Suprapubic skin (tissue), 4 donors: ENCODE measurements at regions not wholly inside any gene's neighbourhood (a gene's known extent, or its start where the extent isn't known, plus 50 kb on each side); places are given as distances from the start of the nearest gene placed in this dataset.

Experiments
- DNase-seq, 2 donors: peaks; one replicate each; pipeline ENCODE4 v3.0.0-alpha.2; 2019; ENCODE audit warnings: low spot score in 2 of 2
- H3K27ac ChIP-seq: fragments of 200-600 bp; sonication (generic); one replicate; pipeline ENCODE4 v1.5.1; 2019
- H3K27me3 ChIP-seq: fragments of 200-600 bp; sonication (generic); one replicate; pipeline ENCODE4 v1.5.1; 2019
- H3K36me3 ChIP-seq: fragments of 200-600 bp; sonication (generic); one replicate; pipeline ENCODE4 v1.5.1; 2019
- H3K4me1 ChIP-seq: fragments of 200-600 bp; sonication (generic); one replicate; pipeline ENCODE4 v1.5.1; 2019
- H3K4me3 ChIP-seq: fragments of 200-600 bp; sonication (generic); one replicate; pipeline ENCODE4 v1.5.1; 2019; ENCODE audit warnings: mild to moderate bottlenecking
- H3K9me3 ChIP-seq: fragments of 200-600 bp; sonication (generic); one replicate; pipeline ENCODE4 v1.5.1; 2019
- EP300 ChIP-seq: sonication (generic); formaldehyde crosslinking; IDR thresholded peaks from one replicate; pipeline ENCODE4 v1.6.1; 2017; ENCODE audit warnings: antibody characterized with exemption
- POLR2A ChIP-seq, 2 donors: fragments of 450-650 bp; IDR thresholded peaks; one replicate each; pipeline ENCODE4 v1.6.1; 2017; ENCODE audit warnings: antibody characterized with exemption in 2 of 2, mild to moderate bottlenecking in 2 of 2, moderate library complexity in 2 of 2
- POLR2AphosphoS5 ChIP-seq, 3 donors: sonication (generic); formaldehyde crosslinking; IDR thresholded peaks; one replicate each; pipeline ENCODE4 v1.6.1; 2017; ENCODE audit warnings: antibody characterized with exemption in 3 of 3
- WGBS: methylation state at CpG from one replicate; pipeline ENCODE4 v1.1.5; 2018; 5-methylcytosine and 5-hydroxymethylcytosine counted together
- TF ChIP-seq, protein P1 (sequence below), 2 donors: fragments of 200-600 bp in 1 of 2; fragments of 450-650 bp in 1 of 2; sonication (generic) in 1 of 2; IDR thresholded peaks; one replicate each; pipeline ENCODE4 v1.5.1; 2016 to 2019; ENCODE audit warnings: antibody characterized with exemption in 2 of 2, mild to moderate bottlenecking in 1 of 2, moderate library complexity in 1 of 2

DNA sequence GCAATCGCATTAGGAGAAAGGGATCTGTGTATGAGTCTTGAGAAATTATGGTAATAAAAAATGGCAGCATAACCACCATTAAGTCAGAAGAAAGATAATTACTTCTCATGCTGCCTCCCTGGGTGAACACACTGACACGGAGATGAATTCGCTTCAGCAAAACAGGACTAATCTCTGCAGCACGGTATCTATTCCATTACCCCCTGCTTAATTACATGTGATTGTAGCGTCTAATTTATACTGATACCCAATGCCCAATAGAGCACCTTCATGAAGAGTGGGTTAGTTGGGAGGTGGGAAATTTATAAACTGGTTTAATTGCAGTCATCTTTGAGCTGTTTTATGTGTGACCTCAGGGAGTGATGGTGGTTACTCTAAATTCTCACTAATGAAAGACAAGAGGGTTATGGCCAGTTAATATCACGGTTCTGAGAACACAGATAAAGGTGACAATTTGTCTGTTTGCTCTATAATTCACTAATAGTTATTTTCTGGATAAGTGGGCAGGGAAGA lies 476.2 kb upstream of the SULF2 start:
- H3K4me3 ChIP-seq = no peak overlapping the region
- no peak overlapping the region for H3K27ac ChIP-seq
- WGBS = 91% methylated on average over 6 of the region's 6 CpGs
- DNase-seq = no peak
- H3K36me3 ChIP-seq = no peaks in the 10 kb centered on the region
- no peaks in the 10 kb centered on the region for H3K4me1 ChIP-seq
- peaks cover 22% of the 10 kb centered on the region for H3K27me3 ChIP-seq
- no peaks in the 10 kb centered on the region for H3K9me3 ChIP-seq
- TF ChIP-seq POLR2A (IDR thresholded peaks at IDR 0.05) (no peak), POLR2AphosphoS5 (IDR thresholded peaks at IDR 0.05) (no peak), EP300 (no peak)
- TF ChIP-seq, protein P1, sequence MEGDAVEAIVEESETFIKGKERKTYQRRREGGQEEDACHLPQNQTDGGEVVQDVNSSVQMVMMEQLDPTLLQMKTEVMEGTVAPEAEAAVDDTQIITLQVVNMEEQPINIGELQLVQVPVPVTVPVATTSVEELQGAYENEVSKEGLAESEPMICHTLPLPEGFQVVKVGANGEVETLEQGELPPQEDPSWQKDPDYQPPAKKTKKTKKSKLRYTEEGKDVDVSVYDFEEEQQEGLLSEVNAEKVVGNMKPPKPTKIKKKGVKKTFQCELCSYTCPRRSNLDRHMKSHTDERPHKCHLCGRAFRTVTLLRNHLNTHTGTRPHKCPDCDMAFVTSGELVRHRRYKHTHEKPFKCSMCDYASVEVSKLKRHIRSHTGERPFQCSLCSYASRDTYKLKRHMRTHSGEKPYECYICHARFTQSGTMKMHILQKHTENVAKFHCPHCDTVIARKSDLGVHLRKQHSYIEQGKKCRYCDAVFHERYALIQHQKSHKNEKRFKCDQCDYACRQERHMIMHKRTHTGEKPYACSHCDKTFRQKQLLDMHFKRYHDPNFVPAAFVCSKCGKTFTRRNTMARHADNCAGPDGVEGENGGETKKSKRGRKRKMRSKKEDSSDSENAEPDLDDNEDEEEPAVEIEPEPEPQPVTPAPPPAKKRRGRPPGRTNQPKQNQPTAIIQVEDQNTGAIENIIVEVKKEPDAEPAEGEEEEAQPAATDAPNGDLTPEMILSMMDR (IDR thresholded peaks at IDR 0.05) = no peak

DNA sequence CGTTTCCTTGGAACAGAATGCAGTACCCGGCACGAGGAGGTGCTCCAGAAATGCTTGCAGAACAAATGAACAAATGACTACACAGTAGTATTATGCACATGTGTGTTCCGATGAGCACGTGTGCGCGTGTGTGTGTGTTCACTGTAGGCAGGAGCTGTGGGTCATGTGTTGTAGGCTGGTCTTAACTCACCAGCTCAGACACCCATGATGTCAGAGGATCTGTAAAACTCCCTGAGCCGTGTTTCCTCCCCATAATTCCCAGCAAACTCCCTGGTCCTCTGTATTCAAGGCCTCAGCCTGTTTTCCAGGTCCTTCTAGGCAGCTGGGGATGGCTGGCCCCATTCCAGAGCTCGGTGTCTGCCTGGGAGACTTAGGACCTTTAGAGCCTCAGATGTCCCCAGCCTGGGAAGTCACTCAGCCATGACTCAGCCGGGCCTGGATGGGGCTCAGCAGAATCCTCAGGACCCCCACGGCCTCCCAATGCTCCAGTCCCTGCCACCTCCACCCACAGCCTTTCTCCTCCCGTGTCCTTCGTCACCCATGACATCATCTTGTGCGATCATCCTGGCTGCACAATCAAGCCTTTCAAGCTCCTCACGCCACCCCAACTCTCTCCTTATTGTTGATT lies 475.0 kb upstream of the SULF2 start:
- peaks cover 22% of the 10 kb centered on the region for H3K27me3 ChIP-seq
- TF ChIP-seq, protein P1 (IDR thresholded peaks at IDR 0.05) = no peak
- TF ChIP-seq POLR2A (IDR thresholded peaks at IDR 0.05) (no peak), POLR2AphosphoS5 (IDR thresholded peaks at IDR 0.05) (no peak), EP300 (no peak)
- no peaks in the 10 kb centered on the region for H3K9me3 ChIP-seq
- no peak overlapping the region for H3K27ac ChIP-seq
- DNase-seq = peak in 1 of 2 donors; percentile 54
- WGBS = 69% methylated on average over 15 of the region's 15 CpGs
- H3K36me3 ChIP-seq = no peaks in the 10 kb centered on the region
- no peaks in the 10 kb centered on the region for H3K4me1 ChIP-seq
- no peak overlapping the region for H3K4me3 ChIP-seq

DNA sequence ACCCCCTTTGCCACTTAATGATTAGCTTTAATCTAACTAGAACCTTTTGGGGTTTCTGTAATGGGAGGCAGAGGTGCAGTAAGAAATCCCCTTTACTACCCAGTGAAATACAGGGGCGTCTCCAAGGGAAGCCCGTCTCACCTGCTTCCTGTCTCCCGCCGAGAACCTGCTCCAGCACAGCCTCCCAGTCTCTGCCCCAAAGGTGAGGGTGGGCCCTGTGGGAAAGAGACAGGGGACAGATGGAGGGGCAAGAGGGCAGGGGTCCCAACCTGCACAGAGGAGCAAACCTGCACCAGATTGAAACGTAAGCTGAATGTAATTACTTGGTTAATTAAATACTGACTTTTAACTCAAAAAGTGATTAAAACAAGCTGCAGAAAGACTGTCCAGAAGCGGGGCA lies 474.2 kb upstream of the SULF2 start:
- Histone ChIP-seq H3K27me3 (peaks cover 22% of the 10 kb centered on the region), H3K4me1 (no peaks in the 10 kb centered on the region), H3K9me3 (no peaks in the 10 kb centered on the region), H3K27ac (no peak overlapping the region), H3K36me3 (no peaks in the 10 kb centered on the region), H3K4me3 (no peak overlapping the region)
- TF ChIP-seq POLR2A (IDR thresholded peaks at IDR 0.05) (no peak), EP300 (no peak), POLR2AphosphoS5 (IDR thresholded peaks at IDR 0.05) (no peak)
- TF ChIP-seq, protein P1 (IDR thresholded peaks at IDR 0.05) = no peak
- DNase-seq = peak in 1 of 2 donors; percentile 23
- 67% methylated on average over 6 of the region's 6 CpGs for WGBS

DNA sequence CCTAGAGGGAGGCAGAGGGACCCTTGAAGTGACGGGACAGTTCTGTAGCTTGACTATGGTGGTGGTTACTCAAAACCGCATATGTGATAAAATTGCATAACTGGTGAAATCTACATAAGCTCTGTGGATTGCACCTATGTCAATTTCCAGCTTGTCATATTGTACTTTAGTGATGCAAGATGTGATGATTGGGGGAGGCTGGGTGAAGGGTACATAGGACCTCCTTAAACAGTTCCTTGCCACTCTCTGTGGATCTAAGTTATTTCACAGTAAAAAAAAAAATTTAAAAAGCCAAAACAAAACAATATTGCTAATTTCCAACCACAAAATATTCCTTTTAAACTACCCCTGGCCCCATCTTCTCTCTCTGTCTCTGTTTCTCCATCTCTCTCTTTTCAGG lies 472.6 kb upstream of the SULF2 start:
- Histone ChIP-seq H3K4me3 (no peak overlapping the region), H3K9me3 (no peaks in the 10 kb centered on the region), H3K27ac (no peak overlapping the region), H3K27me3 (peaks cover 15% of the 10 kb centered on the region), H3K36me3 (no peaks in the 10 kb centered on the region), H3K4me1 (no peaks in the 10 kb centered on the region)
- WGBS = 83% methylated on average over 2 of the region's 2 CpGs
- no peak for DNase-seq
- no peak for TF ChIP-seq POLR2AphosphoS5 (IDR thresholded peaks at IDR 0.05)
- TF ChIP-seq EP300 = no peak
- TF ChIP-seq POLR2A (IDR thresholded peaks at IDR 0.05) = no peak
- TF ChIP-seq, protein P1 (IDR thresholded peaks at IDR 0.05) = no peak

DNA sequence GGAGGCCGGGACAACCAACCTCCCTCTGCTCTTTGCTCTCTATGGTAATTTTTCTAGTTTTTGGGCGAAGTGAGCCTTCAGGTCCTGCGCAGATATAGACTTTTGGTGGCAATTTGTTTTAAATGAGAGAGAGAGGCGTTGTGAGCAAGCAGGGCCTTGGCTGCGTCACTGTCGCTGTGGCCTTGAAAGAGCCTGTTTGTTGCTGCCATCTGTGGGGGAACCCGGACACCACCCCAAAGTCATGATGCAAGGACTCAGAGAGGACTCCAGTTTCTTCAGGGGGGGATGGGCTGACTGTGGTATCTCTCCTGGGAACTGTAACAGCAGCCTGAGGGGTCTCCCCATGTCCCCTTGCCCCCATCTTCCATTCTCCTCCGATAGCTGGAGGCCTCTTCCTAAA lies 462.7 kb upstream of the SULF2 start:
- Histone ChIP-seq H3K9me3 (no peaks in the 10 kb centered on the region), H3K27ac (no peak overlapping the region), H3K4me3 (no peak overlapping the region), H3K27me3 (no peaks in the 10 kb centered on the region), H3K4me1 (no peaks in the 10 kb centered on the region), H3K36me3 (no peaks in the 10 kb centered on the region)
- no peak for DNase-seq
- 86% methylated on average over 8 of the region's 8 CpGs for whole genome bisulfite sequencing
- no peak for TF ChIP-seq EP300
- TF ChIP-seq, protein P1 (IDR thresholded peaks at IDR 0.05) = no peak
- no peak for TF ChIP-seq POLR2A (IDR thresholded peaks at IDR 0.05)
- no peak for TF ChIP-seq POLR2AphosphoS5 (IDR thresholded peaks at IDR 0.05)
